Astrocyte (in vitro differentiated cells and primary cell): ENCODE measurements at regions not wholly inside any gene's neighbourhood (a gene's known extent, or its start where the extent isn't known, plus 50 kb on each side); places are given as distances from the start of the nearest gene placed in this dataset.

Experiments used
- DNase-seq: peaks from one replicate; pipeline ENCODE4 v3.0.0-alpha.2; 2010; ENCODE audit warnings: low read depth
- FAIRE-seq: peaks from 2 replicates; lab custom pipeline; 2011; peaks lifted over from hg19 to GRCh38; lab: Jason Lieb, UNC
- H2AFZ ChIP-seq: 2 replicates; pipeline ENCODE4 v1.6.0; 2012; ENCODE audit warnings: low read depth, low read length, inconsistent platforms
- H3K27ac ChIP-seq: 2 replicates; pipeline ENCODE4 v1.5.1; 2011; ENCODE audit warnings: low read depth, low read length, inconsistent platforms
- H3K27me3 ChIP-seq: 2 replicates; pipeline ENCODE4 v1.6.0; 2011; ENCODE audit warnings: low read length, inconsistent platforms; ENCODE audit not compliant: insufficient read depth
- H3K36me3 ChIP-seq: 2 replicates; pipeline ENCODE4 v1.5.1; 2011; ENCODE audit warnings: low read length, inconsistent platforms; ENCODE audit not compliant: insufficient read depth
- H3K4me1 ChIP-seq: 2 replicates; pipeline ENCODE4 v1.5.1; 2011; ENCODE audit warnings: low read length, inconsistent platforms; ENCODE audit not compliant: insufficient read depth
- H3K4me2 ChIP-seq: 2 replicates; pipeline ENCODE4 v1.6.0; 2012; ENCODE audit warnings: low read length, inconsistent platforms
- H3K4me3 ChIP-seq: 2 replicates; pipeline ENCODE4 v1.5.1; 2011; ENCODE audit warnings: low read depth, mild to moderate bottlenecking, low read length, inconsistent platforms; ENCODE audit not compliant: insufficient read depth
- H3K79me2 ChIP-seq: 2 replicates; pipeline ENCODE4 v1.6.0; 2012; ENCODE audit warnings: mild to moderate bottlenecking, low read length, inconsistent platforms; ENCODE audit not compliant: insufficient read depth
- H3K9ac ChIP-seq: 2 replicates; pipeline ENCODE4 v1.6.0; 2012; ENCODE audit warnings: mild to moderate bottlenecking, low read length, inconsistent platforms
- H3K9me3 ChIP-seq: 2 replicates; pipeline ENCODE4 v1.5.1; 2012; ENCODE audit warnings: low read depth, mild to moderate bottlenecking, low read length, inconsistent platforms; ENCODE audit not compliant: insufficient read depth
- H4K20me1 ChIP-seq: 2 replicates; pipeline ENCODE4 v1.6.0; 2012; ENCODE audit warnings: low read length, inconsistent platforms; ENCODE audit not compliant: insufficient read depth
- H3K27ac Mint-ChIP-seq: one replicate; pipeline ENCODE4 v1.8.0; 2021; ENCODE audit warnings: mild to moderate bottlenecking, mixed read lengths; ENCODE audit not compliant: unreplicated experiment
- H3K27me3 Mint-ChIP-seq: one replicate; pipeline ENCODE4 v1.8.0; 2021; ENCODE audit warnings: low read depth, mixed read lengths; ENCODE audit not compliant: unreplicated experiment
- H3K36me3 Mint-ChIP-seq: one replicate; pipeline ENCODE4 v1.8.0; 2021; ENCODE audit warnings: low read depth, mixed read lengths; ENCODE audit not compliant: unreplicated experiment
- H3K4me1 Mint-ChIP-seq: one replicate; pipeline ENCODE4 v1.8.0; 2021; ENCODE audit warnings: low read depth, mixed read lengths; ENCODE audit not compliant: unreplicated experiment
- H3K4me3 Mint-ChIP-seq: one replicate; pipeline ENCODE4 v1.8.0; 2021; ENCODE audit warnings: mild to moderate bottlenecking, moderate library complexity, mixed read lengths; ENCODE audit not compliant: unreplicated experiment
- H3K9me3 Mint-ChIP-seq: one replicate; pipeline ENCODE4 v1.8.0; 2021; ENCODE audit warnings: mild to moderate bottlenecking, mixed read lengths; ENCODE audit not compliant: unreplicated experiment
- EZH2 ChIP-seq: IDR thresholded peaks from 2 replicates; pipeline ENCODE4 v1.6.1; 2012; ENCODE audit warnings: mild to moderate bottlenecking, low read length, inconsistent platforms; ENCODE audit not compliant: insufficient read depth
- TF ChIP-seq, protein P1 (sequence below): IDR thresholded peaks from 2 replicates; pipeline ENCODE4 v1.5.1; 2011; ENCODE audit warnings: low read depth, mild to moderate bottlenecking, inconsistent platforms, low read length, moderate library complexity; ENCODE audit not compliant: insufficient read depth

DNA sequence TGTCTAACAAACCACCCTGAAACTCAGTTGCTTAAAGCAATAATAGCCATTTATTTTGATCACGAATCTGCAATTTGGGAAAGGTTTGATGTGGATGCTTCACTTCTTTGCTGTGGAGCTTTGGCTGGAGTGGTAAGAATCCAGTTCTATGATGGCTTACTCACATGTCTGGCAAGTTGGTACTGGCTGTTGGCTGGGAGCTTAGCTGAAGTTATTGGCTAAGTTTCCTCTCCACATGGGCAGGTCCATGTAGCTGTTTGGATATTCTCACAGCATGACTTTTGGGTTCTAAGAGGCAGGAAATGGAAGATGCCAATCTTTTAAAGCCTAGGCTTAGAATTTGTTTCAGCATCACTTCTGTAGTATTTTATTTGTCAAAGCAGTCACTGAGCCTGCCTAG is 277.6 kb upstream of the NRP1 start:
- Histone ChIP-seq H3K4me2 (peak overlapping the region; percentile 18), H3K4me3 (no peak overlapping the region), H3K27ac (no peak overlapping the region), H3K4me1 (no peaks in the 10 kb centered on the region), H3K36me3 (no peaks in the 10 kb centered on the region), H3K27me3 (no peaks in the 10 kb centered on the region), H2AFZ (no peak overlapping the region), H4K20me1 (no peaks in the 10 kb centered on the region), H3K9me3 (no peaks in the 10 kb centered on the region), H3K9ac (no peak overlapping the region), H3K79me2 (no peaks in the 10 kb centered on the region)
- DNase-seq (peak; percentile 8), FAIRE-seq (peak; percentile 85)
- peak overlapping the region; percentile 85 for H3K27ac Mint-ChIP-seq
- H3K4me1 Mint-ChIP-seq: peaks cover 14% of the 10 kb centered on the region
- H3K36me3 Mint-ChIP-seq: no peaks in the 10 kb centered on the region
- peaks cover 8% of the 10 kb centered on the region for H3K9me3 Mint-ChIP-seq
- TF ChIP-seq EZH2: no peak
- TF ChIP-seq, protein P1, sequence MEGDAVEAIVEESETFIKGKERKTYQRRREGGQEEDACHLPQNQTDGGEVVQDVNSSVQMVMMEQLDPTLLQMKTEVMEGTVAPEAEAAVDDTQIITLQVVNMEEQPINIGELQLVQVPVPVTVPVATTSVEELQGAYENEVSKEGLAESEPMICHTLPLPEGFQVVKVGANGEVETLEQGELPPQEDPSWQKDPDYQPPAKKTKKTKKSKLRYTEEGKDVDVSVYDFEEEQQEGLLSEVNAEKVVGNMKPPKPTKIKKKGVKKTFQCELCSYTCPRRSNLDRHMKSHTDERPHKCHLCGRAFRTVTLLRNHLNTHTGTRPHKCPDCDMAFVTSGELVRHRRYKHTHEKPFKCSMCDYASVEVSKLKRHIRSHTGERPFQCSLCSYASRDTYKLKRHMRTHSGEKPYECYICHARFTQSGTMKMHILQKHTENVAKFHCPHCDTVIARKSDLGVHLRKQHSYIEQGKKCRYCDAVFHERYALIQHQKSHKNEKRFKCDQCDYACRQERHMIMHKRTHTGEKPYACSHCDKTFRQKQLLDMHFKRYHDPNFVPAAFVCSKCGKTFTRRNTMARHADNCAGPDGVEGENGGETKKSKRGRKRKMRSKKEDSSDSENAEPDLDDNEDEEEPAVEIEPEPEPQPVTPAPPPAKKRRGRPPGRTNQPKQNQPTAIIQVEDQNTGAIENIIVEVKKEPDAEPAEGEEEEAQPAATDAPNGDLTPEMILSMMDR: no peak
- H3K27me3 Mint-ChIP-seq: no peaks in the 10 kb centered on the region
- no peak overlapping the region for H3K4me3 Mint-ChIP-seq

DNA sequence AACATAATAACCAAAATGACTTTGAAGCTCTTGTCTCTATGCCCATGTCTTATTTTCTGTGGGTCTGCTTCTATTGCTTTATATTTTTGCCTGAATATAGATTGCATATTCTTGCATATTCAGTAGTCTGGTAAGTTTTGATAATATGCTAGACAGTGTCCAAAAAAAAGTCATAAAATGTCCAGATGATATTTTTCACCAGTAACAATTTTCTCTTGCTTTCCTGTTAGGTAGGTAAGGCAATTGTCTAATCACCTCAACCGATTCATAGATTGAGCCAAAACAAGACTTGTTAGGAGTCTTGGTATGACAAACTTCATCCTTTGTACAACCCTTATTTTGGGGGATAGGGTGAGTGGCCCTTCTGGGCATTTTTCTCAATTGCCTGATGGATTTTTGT is 277.0 kb upstream of the NRP1 start:
- no peak overlapping the region for H3K27ac Mint-ChIP-seq
- no peak overlapping the region for H3K4me3 Mint-ChIP-seq
- Histone ChIP-seq H3K4me1 (no peaks in the 10 kb centered on the region), H3K9ac (no peak overlapping the region), H3K36me3 (no peaks in the 10 kb centered on the region), H3K27ac (no peak overlapping the region), H2AFZ (no peak overlapping the region), H3K79me2 (no peaks in the 10 kb centered on the region), H3K27me3 (no peaks in the 10 kb centered on the region), H3K9me3 (no peaks in the 10 kb centered on the region), H3K4me2 (no peak overlapping the region), H3K4me3 (no peak overlapping the region), H4K20me1 (no peaks in the 10 kb centered on the region)
- FAIRE-seq (peak; percentile 43), DNase-seq (no peak)
- TF ChIP-seq, protein P1: no peak
- TF ChIP-seq EZH2: no peak
- peaks cover 8% of the 10 kb centered on the region for H3K9me3 Mint-ChIP-seq
- no peaks in the 10 kb centered on the region for H3K27me3 Mint-ChIP-seq
- peaks cover 11% of the 10 kb centered on the region for H3K4me1 Mint-ChIP-seq
- H3K36me3 Mint-ChIP-seq: no peaks in the 10 kb centered on the region

GRCh38 chr10:33609546-33609945 is 275.1 kb upstream of the NRP1 start:
- no peaks in the 10 kb centered on the region for H3K36me3 ChIP-seq
- H3K9me3 ChIP-seq: no peaks in the 10 kb centered on the region
- Mint-ChIP-seq H3K36me3 (no peaks in the 10 kb centered on the region), H3K27me3 (no peaks in the 10 kb centered on the region), H3K4me3 (no peak overlapping the region), H3K4me1 (peaks cover 11% of the 10 kb centered on the region), H3K9me3 (peaks cover 8% of the 10 kb centered on the region), H3K27ac (no peak overlapping the region)
- no peak overlapping the region for H3K27ac ChIP-seq
- H3K79me2 ChIP-seq: no peaks in the 10 kb centered on the region
- no peak overlapping the region for H3K4me3 ChIP-seq
- H3K27me3 ChIP-seq: no peaks in the 10 kb centered on the region
- no peak overlapping the region for H3K9ac ChIP-seq
- no peaks in the 10 kb centered on the region for H4K20me1 ChIP-seq
- no peaks in the 10 kb centered on the region for H3K4me1 ChIP-seq
- no peak overlapping the region for H3K4me2 ChIP-seq
- TF ChIP-seq EZH2: no peak
- TF ChIP-seq, protein P1: no peak
- FAIRE-seq (no peak), DNase-seq (no peak)
- no peak overlapping the region for H2AFZ ChIP-seq
